HG03135 (cell line): ENCODE measurements at regions not wholly inside any gene's neighbourhood (a gene's known extent, or its start where the extent isn't known, plus 50 kb on each side); places are given as distances from the start of the nearest gene placed in this dataset.

ENCODE experiments used
- ATAC-seq: cut with Tn5 transposase; IDR thresholded peaks from one replicate; pipeline ENCODE4 v1.9.1; 2021; ENCODE audit warnings: mild to moderate bottlenecking, moderate library complexity; ENCODE audit not compliant: unreplicated experiment

- ATAC-seq, result no peak
Observed at GRCh38 chr1:239676522-239677273, 290.3 kb downstream of the CHRM3 start.

GRCh38 chr1:239677362-239677761 is 291.0 kb downstream of the CHRM3 start:
- no peak for ATAC-seq

GRCh38 chr1:239678181-239678580 is 291.8 kb downstream of the CHRM3 start:
- no peak for ATAC-seq

- no peak for ATAC-seq
Observed at GRCh38 chr1:239682046-239682445, 295.7 kb downstream of the CHRM3 start.

- no peak for ATAC-seq
Observed at GRCh38 chr1:239682960-239683359, 296.6 kb downstream of the CHRM3 start.

- no peak for ATAC-seq
Observed at GRCh38 chr1:239686386-239686785, 300.0 kb downstream of the CHRM3 start.

- ATAC-seq, result no peak
Observed at GRCh38 chr1:239696317-239696716, 309.9 kb downstream of the CHRM3 start.

- ATAC-seq, result no peak
Observed at GRCh38 chr1:239700667-239701066, 314.3 kb downstream of the CHRM3 start.

- ATAC-seq, result no peak
Observed at GRCh38 chr1:239703075-239703474, 316.7 kb downstream of the CHRM3 start.

GRCh38 chr1:239706245-239706892 is 320.0 kb downstream of the CHRM3 start:
- no peak for ATAC-seq

- ATAC-seq, result no peak
Observed at GRCh38 chr1:239707615-239708014, 321.2 kb downstream of the CHRM3 start.

GRCh38 chr1:239708622-239709021 is 322.3 kb downstream of the CHRM3 start:
- no peak for ATAC-seq

GRCh38 chr1:239711768-239712167 is 325.4 kb downstream of the CHRM3 start:
- no peak for ATAC-seq

- ATAC-seq, result no peak
Observed at GRCh38 chr1:239717097-239717917, 330.9 kb downstream of the CHRM3 start.

GRCh38 chr1:239717918-239718184 is 331.5 kb downstream of the CHRM3 start:
- no peak for ATAC-seq

- ATAC-seq, result no peak
Observed at GRCh38 chr1:239718571-239718970, 332.2 kb downstream of the CHRM3 start.

GRCh38 chr1:239718997-239719628 is 332.7 kb downstream of the CHRM3 start:
- no peak for ATAC-seq

- no peak for ATAC-seq
Observed at GRCh38 chr1:239719642-239720258, 333.4 kb downstream of the CHRM3 start.

GRCh38 chr1:239722035-239722434 is 335.7 kb downstream of the CHRM3 start:
- ATAC-seq, result no peak

- ATAC-seq, result no peak
Observed at GRCh38 chr1:239723776-239724367, 337.5 kb downstream of the CHRM3 start.

- no peak for ATAC-seq
Observed at GRCh38 chr1:239725371-239725770, 339.0 kb downstream of the CHRM3 start.
